Hematopoietic multipotent progenitor cell (in vitro differentiated cells): ENCODE measurements at regions not wholly inside any gene's neighbourhood (a gene's known extent, or its start where the extent isn't known, plus 50 kb on each side); places are given as distances from the start of the nearest gene placed in this dataset.
"Not testable (repeated sequence)": the region's sequence is repeated elsewhere in the genome, so short reads cannot be mapped to it uniquely, and the experiment has no call there.

Source experiments
- DNase-seq, 3 donors: peaks; one replicate each; pipeline ENCODE4 v3.0.0-alpha.2; 2011 to 2015; ENCODE audit warnings: low read depth in 2 of 3, low spot score in 2 of 3

- no peak for DNase-seq
Measured at GRCh38 chr5:8829323-8830029, 716.4 kb downstream of the SEMA5A start.

- no peak for DNase-seq
Measured at GRCh38 chr5:8831251-8831650, 714.6 kb downstream of the SEMA5A start.

GRCh38 chr5:8831854-8832253, 714.0 kb downstream of the SEMA5A start:
- no peak for DNase-seq

GRCh38 chr5:8839361-8840055, 706.4 kb downstream of the SEMA5A start:
- DNase-seq = no peak

GRCh38 chr5:8840237-8840636, 705.6 kb downstream of the SEMA5A start:
- no peak for DNase-seq

- not testable (repeated sequence) for DNase-seq
Measured at GRCh38 chr5:8840746-8841145, 705.1 kb downstream of the SEMA5A start.

- DNase-seq = no peak
Measured at GRCh38 chr5:8842971-8843551, 702.8 kb downstream of the SEMA5A start.

GRCh38 chr5:8843771-8844170, 702.1 kb downstream of the SEMA5A start:
- DNase-seq = no peak

GRCh38 chr5:8844206-8844605, 701.7 kb downstream of the SEMA5A start:
- no peak for DNase-seq

GRCh38 chr5:8844847-8845246, 701.0 kb downstream of the SEMA5A start:
- no peak for DNase-seq

- no peak for DNase-seq
Measured at GRCh38 chr5:8845296-8845695, 700.6 kb downstream of the SEMA5A start.

GRCh38 chr5:8848366-8848765, 697.5 kb downstream of the SEMA5A start:
- no peak for DNase-seq

GRCh38 chr5:8848997-8849594, 696.8 kb downstream of the SEMA5A start:
- no peak for DNase-seq

- DNase-seq = no peak
Measured at GRCh38 chr5:8851101-8851500, 694.8 kb downstream of the SEMA5A start.

- no peak for DNase-seq
Measured at GRCh38 chr5:8857051-8857450, 688.8 kb downstream of the SEMA5A start.

GRCh38 chr5:8861764-8862163, 684.1 kb downstream of the SEMA5A start:
- DNase-seq = no peak

GRCh38 chr5:8864053-8864452, 681.8 kb downstream of the SEMA5A start:
- peak in 2 of 3 donors; percentile 3 to 31 for DNase-seq

- no peak for DNase-seq
Measured at GRCh38 chr5:8865266-8865665, 680.6 kb downstream of the SEMA5A start.

- no peak for DNase-seq
Measured at GRCh38 chr5:8865686-8866374, 680.0 kb downstream of the SEMA5A start.

- DNase-seq = no peak
Measured at GRCh38 chr5:8868283-8868682, 677.6 kb downstream of the SEMA5A start.

GRCh38 chr5:8869932-8870331, 675.9 kb downstream of the SEMA5A start:
- DNase-seq = no peak
